Mammary epithelial cell (primary cell): ENCODE measurements at regions not wholly inside any gene's neighbourhood (a gene's known extent, or its start where the extent isn't known, plus 50 kb on each side); places are given as distances from the start of the nearest gene placed in this dataset.

ENCODE experiments used
- EZH2 ChIP-seq: IDR thresholded peaks from 2 replicates; pipeline ENCODE4 v1.6.1; 2012; ENCODE audit warnings: low read length, inconsistent platforms, borderline replicate concordance
- TF ChIP-seq, protein P1 (sequence below), 2 donors: IDR thresholded peaks in 1 of 2; conservative IDR thresholded peaks in 1 of 2; 2 replicates each; pipeline ENCODE4 v1.5.1; 2011 to 2012; ENCODE audit warnings: inconsistent platforms in 2 of 2, low read length in 2 of 2, mild to moderate bottlenecking in 2 of 2, control low read depth in 1 of 2, low read depth in 1 of 2; ENCODE audit not compliant: insufficient read depth in 1 of 2; ENCODE audit errors: extremely low read depth in 1 of 2

DNA sequence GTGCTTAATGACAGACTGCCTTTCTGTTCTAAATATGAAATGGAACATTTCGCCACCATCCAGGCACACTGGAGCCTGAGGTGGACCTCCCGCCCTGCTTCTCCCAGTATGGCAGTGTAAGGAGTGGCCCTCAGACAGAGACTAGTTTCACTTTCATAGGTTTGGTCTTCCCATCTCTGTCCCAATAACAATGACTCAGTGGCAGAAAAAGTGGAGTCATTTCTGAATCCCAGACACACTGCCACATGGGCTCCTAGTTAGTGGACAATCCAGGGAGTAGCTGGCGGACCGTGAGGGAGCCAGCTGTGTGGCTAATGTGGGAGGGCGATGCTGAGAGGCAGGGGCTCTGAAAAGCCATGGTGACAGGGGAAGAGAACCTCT, 95.6 kb upstream of the TSPAN2 start:
- TF ChIP-seq, protein P1, sequence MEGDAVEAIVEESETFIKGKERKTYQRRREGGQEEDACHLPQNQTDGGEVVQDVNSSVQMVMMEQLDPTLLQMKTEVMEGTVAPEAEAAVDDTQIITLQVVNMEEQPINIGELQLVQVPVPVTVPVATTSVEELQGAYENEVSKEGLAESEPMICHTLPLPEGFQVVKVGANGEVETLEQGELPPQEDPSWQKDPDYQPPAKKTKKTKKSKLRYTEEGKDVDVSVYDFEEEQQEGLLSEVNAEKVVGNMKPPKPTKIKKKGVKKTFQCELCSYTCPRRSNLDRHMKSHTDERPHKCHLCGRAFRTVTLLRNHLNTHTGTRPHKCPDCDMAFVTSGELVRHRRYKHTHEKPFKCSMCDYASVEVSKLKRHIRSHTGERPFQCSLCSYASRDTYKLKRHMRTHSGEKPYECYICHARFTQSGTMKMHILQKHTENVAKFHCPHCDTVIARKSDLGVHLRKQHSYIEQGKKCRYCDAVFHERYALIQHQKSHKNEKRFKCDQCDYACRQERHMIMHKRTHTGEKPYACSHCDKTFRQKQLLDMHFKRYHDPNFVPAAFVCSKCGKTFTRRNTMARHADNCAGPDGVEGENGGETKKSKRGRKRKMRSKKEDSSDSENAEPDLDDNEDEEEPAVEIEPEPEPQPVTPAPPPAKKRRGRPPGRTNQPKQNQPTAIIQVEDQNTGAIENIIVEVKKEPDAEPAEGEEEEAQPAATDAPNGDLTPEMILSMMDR (conservative IDR thresholded peaks at IDR 0.05 in 1 of 2, IDR thresholded peaks at IDR 0.05 in 1 of 2; ENCODE audit: extremely low read depth in 1 of 2, insufficient read depth in 1 of 2, low read depth in 1 of 2, low read length in 2 of 2) = no peak
- no peak for TF ChIP-seq EZH2
